Cardiac muscle cell (in vitro differentiated cells and primary cell): ENCODE measurements at regions not wholly inside any gene's neighbourhood (a gene's known extent, or its start where the extent isn't known, plus 50 kb on each side); places are given as distances from the start of the nearest gene placed in this dataset.

Experiments used
- DNase-seq, 2 donors: peaks; one replicate each; pipeline versions ENCODE4 v3.0.0 to v3.0.0-alpha.2; 2010 to 2017; ENCODE audit warnings: low read depth in 1 of 2, low spot score in 1 of 2
- H3K27ac ChIP-seq: fragments of 200-600 bp; sonication (generic); 2 replicates; pipeline ENCODE4 v1.5.1; 2016
- H3K27me3 ChIP-seq: fragments of 200-600 bp; sonication (generic); 2 replicates; pipeline ENCODE4 v1.6.0; 2016; ENCODE audit warnings: control low read depth
- H3K36me3 ChIP-seq: fragments of 200-600 bp; sonication (generic); 2 replicates; pipeline ENCODE4 v1.5.1; 2016; ENCODE audit warnings: control low read depth
- H3K4me1 ChIP-seq: fragments of 200-600 bp; sonication (generic); 2 replicates; pipeline ENCODE4 v1.8.1; 2017; ENCODE audit warnings: low read depth, mild to moderate bottlenecking, mixed run types
- H3K4me3 ChIP-seq: fragments of 200-600 bp; sonication (generic); 2 replicates; pipeline ENCODE4 v1.5.1; 2016; ENCODE audit warnings: mild to moderate bottlenecking
- H3K9me3 ChIP-seq: fragments of 200-600 bp; sonication (generic); 2 replicates; pipeline ENCODE4 v1.5.1; 2017; ENCODE audit warnings: low read depth, mild to moderate bottlenecking, control low read depth
- TF ChIP-seq, protein P1 (sequence below): IDR thresholded peaks from 2 replicates; pipeline ENCODE4 v1.5.1; 2012; ENCODE audit warnings: low read depth, mild to moderate bottlenecking, low read length

DNA sequence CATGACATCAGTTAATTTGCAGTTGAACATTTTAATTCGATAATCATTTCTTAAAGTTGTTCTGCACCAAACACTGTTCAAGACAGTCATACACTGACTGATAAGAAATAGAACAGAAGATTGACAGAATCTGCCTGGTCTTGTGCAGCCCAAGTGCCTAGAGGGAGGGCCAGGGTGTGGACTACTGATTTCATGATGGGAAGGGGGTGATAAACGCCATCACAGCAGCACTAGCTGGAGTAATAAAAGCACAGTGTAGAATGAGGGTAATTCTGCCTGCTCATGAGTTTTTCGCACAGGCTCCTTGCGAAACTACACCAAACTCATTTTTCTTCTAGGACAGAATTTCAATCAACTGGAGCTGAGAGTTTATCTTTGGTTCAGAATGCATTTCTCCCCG, 270.1 kb downstream of the ARL4A start:
- no peaks in the 10 kb centered on the region for H3K9me3 ChIP-seq
- H3K4me3 ChIP-seq: no peak overlapping the region
- no peak overlapping the region for H3K27ac ChIP-seq
- DNase-seq: no peak
- H3K4me1 ChIP-seq: no peaks in the 10 kb centered on the region
- TF ChIP-seq, protein P1, sequence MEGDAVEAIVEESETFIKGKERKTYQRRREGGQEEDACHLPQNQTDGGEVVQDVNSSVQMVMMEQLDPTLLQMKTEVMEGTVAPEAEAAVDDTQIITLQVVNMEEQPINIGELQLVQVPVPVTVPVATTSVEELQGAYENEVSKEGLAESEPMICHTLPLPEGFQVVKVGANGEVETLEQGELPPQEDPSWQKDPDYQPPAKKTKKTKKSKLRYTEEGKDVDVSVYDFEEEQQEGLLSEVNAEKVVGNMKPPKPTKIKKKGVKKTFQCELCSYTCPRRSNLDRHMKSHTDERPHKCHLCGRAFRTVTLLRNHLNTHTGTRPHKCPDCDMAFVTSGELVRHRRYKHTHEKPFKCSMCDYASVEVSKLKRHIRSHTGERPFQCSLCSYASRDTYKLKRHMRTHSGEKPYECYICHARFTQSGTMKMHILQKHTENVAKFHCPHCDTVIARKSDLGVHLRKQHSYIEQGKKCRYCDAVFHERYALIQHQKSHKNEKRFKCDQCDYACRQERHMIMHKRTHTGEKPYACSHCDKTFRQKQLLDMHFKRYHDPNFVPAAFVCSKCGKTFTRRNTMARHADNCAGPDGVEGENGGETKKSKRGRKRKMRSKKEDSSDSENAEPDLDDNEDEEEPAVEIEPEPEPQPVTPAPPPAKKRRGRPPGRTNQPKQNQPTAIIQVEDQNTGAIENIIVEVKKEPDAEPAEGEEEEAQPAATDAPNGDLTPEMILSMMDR: no peak
- no peaks in the 10 kb centered on the region for H3K27me3 ChIP-seq
- no peaks in the 10 kb centered on the region for H3K36me3 ChIP-seq

DNA sequence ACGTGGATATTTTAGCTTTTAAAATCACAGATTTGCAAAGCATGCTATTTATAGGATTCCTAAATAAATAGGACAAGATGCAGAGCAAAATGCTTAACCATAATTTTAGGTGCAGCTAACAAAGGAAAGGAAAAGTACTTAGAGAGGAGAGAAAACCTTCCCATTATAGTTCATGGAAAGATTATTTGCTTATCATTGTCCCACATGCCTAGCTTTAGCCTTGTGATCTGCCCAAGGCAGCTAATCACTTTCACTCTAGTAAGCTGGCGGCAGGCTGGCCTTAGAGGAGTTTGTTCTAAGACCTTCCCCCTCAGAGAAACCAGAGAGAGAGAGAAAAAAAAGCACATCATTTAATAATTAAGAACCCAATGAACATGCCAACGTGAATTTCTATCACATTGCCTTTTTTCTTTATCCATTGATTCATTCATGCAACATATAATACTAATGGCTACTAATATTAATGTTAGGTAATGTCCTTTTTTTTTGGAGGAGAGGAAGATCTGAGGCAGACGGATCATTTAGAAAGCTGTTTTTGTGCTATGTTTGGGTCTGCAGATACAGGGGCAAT, 274.6 kb downstream of the ARL4A start:
- TF ChIP-seq, protein P1: no peak

DNA sequence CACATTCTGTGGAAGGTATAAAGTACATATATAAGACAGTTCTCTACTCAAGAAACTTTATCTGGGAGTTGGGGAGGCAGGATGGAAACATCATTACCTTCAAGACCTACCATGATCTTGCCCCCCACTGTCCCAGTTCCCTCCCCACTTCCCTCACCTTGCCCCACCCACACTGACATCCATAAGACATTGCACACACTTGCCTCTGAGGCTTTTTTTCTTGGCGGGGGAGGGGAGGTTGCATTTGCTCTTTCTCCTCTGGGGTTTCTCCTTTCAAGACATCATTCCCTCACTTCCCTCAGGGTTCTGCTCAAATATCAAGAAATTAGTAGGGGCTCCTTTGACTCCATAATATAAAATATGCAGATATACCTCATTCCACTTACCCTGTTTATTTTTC, 276.0 kb downstream of the ARL4A start:
- no peaks in the 10 kb centered on the region for H3K9me3 ChIP-seq
- no peak overlapping the region for H3K27ac ChIP-seq
- no peaks in the 10 kb centered on the region for H3K27me3 ChIP-seq
- H3K4me1 ChIP-seq: no peaks in the 10 kb centered on the region
- H3K4me3 ChIP-seq: no peak overlapping the region
- H3K36me3 ChIP-seq: no peaks in the 10 kb centered on the region
- TF ChIP-seq, protein P1: no peak
- no peak for DNase-seq

More for the DNA sequence above, 274.6 kb downstream of the ARL4A start:
- Histone ChIP-seq H3K4me1 (no peaks in the 10 kb centered on the region), H3K27ac (no peak overlapping the region), H3K36me3 (no peaks in the 10 kb centered on the region), H3K9me3 (no peaks in the 10 kb centered on the region), H3K27me3 (no peaks in the 10 kb centered on the region), H3K4me3 (no peak overlapping the region)
- DNase-seq: peak in 1 of 2 donors; percentile 51

DNA sequence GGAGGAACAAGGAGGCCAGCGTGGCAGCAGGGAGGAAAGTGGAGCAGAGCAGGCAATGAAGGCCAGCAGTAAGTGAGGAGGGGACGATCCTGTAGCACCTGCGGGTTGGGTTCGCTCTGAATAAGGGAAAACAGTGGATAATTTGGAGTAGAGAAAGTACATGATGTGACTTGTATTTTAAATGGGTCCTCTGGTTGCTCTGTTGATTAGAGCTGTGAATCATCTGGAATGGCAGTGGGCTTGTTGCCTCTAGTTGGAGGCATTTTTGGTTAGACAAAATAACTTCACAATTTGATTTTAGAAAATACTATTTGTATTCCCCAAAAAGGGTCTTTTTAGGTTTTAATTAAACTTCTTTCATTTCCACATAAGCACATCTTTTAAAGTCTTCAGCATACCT, 277.4 kb downstream of the ARL4A start:
- no peak overlapping the region for H3K27ac ChIP-seq
- H3K36me3 ChIP-seq: no peaks in the 10 kb centered on the region
- H3K27me3 ChIP-seq: no peaks in the 10 kb centered on the region
- DNase-seq: no peak
- no peaks in the 10 kb centered on the region for H3K4me1 ChIP-seq
- no peak overlapping the region for H3K4me3 ChIP-seq
- H3K9me3 ChIP-seq: no peaks in the 10 kb centered on the region
- TF ChIP-seq, protein P1: no peak

DNA sequence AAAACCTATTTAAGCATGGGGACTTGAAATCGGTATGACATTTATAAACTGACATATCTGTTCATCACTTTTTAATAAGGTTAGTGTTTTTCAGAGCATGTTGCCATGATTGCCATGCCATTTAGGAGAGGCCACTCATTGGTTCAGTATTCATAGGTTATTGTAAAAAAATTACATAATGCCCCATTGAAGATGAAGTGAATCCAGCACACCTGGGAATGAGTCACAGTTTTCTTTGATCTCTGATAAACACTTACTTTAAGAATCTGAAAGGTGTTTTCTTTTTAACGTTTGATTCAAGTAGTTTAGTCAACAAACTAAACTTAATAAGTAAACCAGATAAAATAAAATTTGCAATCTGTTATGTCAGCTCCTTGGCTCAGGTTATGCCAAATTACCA, 278.3 kb downstream of the ARL4A start:
- Histone ChIP-seq H3K27ac (no peak overlapping the region), H3K9me3 (no peaks in the 10 kb centered on the region), H3K4me3 (no peak overlapping the region), H3K27me3 (no peaks in the 10 kb centered on the region), H3K36me3 (no peaks in the 10 kb centered on the region), H3K4me1 (no peaks in the 10 kb centered on the region)
- no peak for DNase-seq
- TF ChIP-seq, protein P1: no peak

DNA sequence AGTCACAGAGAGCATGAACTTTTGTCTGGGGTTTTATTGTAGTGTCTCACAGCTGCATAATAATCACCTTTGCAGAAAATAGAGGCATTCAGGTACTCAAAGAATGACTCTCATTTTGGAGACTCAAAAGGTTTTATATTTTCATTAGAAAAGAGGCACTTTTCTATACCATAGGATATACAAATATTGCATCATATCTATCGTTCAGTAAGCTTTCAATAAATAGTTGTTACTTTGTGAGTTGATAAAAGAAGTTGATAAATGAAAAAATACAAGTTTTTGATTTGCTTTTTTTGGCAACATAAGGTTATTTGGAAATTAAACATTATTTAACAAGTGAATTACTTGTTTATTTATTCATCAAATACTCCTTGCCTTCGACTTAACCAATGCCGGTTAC, 279.9 kb downstream of the ARL4A start:
- H3K9me3 ChIP-seq: no peaks in the 10 kb centered on the region
- H3K4me3 ChIP-seq: no peak overlapping the region
- no peaks in the 10 kb centered on the region for H3K27me3 ChIP-seq
- no peak for DNase-seq
- H3K4me1 ChIP-seq: no peaks in the 10 kb centered on the region
- H3K27ac ChIP-seq: no peak overlapping the region
- TF ChIP-seq, protein P1: no peak
- no peaks in the 10 kb centered on the region for H3K36me3 ChIP-seq
